H1 (cell line): ENCODE measurements at regions not wholly inside any gene's neighbourhood (a gene's known extent, or its start where the extent isn't known, plus 50 kb on each side); places are given as distances from the start of the nearest gene placed in this dataset.

Experiments used
- CTCF ChIA-PET: fragments of 300-600 bp; sonication (Branson Sonifier 250); formaldehyde crosslinking; loops from one replicate; lab custom pipeline; 2021; ENCODE audit not compliant: partially characterized antibody; lab: Charles Lee
- POLR2A ChIA-PET: fragments of 300-600 bp; sonication (Branson Sonifier 250); formaldehyde crosslinking; loops from one replicate; lab custom pipeline; 2021; ENCODE audit warnings: inconsistent platforms; ENCODE audit not compliant: partially characterized antibody; lab: Charles Lee
- DNase-seq, 2 experiments: peaks; one replicate each; pipeline versions ENCODE4 v3.0.0 to v3.0.0-alpha.2; 2010 to 2022; ENCODE audit warnings: low spot score in 2 of 2, low read depth in 1 of 2, mixed read lengths in 1 of 2
- FAIRE-seq: peaks from 2 replicates; lab custom pipeline; 2011; peaks lifted over from hg19 to GRCh38; lab: Jason Lieb, UNC
- H2AFZ ChIP-seq: 2 replicates; pipeline ENCODE4 v1.8.1; 2012; ENCODE audit warnings: low read length, inconsistent platforms
- H2AK5ac ChIP-seq: 2 replicates; pipeline ENCODE4 v1.6.1; 2013; ENCODE audit warnings: low read depth, low read length
- H2BK120ac ChIP-seq: replicated peaks from 2 replicates; pipeline ENCODE3; 2013; ENCODE audit warnings: low read depth, low read length, inconsistent platforms
- H2BK12ac ChIP-seq: 2 replicates; pipeline ENCODE4 v1.6.1; 2013; ENCODE audit warnings: low read depth, low read length
- H2BK15ac ChIP-seq: 2 replicates; pipeline ENCODE4 v1.6.1; 2013; ENCODE audit warnings: low read length
- H2BK20ac ChIP-seq: 2 replicates; pipeline ENCODE4 v1.6.1; 2013; ENCODE audit warnings: low read length
- H2BK5ac ChIP-seq: 2 replicates; pipeline ENCODE4 v1.6.1; 2013; ENCODE audit warnings: low read depth, low read length
- H3K14ac ChIP-seq: 2 replicates; pipeline ENCODE4 v1.6.1; 2013; ENCODE audit warnings: inconsistent platforms; ENCODE audit not compliant: insufficient read length
- H3K18ac ChIP-seq: 2 replicates; pipeline ENCODE4 v1.6.1; 2013; ENCODE audit warnings: low read length; ENCODE audit errors: extremely low read depth
- H3K23ac ChIP-seq: 2 replicates; pipeline ENCODE4 v1.6.1; 2013; ENCODE audit warnings: inconsistent platforms; ENCODE audit not compliant: insufficient read length
- H3K23me2 ChIP-seq: 2 replicates; pipeline ENCODE4 v1.6.1; 2013; ENCODE audit warnings: low read depth, low read length
- H3K27ac ChIP-seq: 2 replicates; pipeline ENCODE4 v1.6.1; 2011; ENCODE audit warnings: low read depth, low read length, inconsistent platforms
- H3K27me3 ChIP-seq, 4 experiments: replicated peaks in 1 of 4; 1 replicate in 1 of 4; 2 replicates in 3 of 4; pipeline versions ENCODE4 v1.6.1 to v1.8.1; 2011 to 2013; ENCODE audit warnings: low read length in 3 of 4, mild to moderate bottlenecking in 3 of 4, inconsistent platforms in 2 of 4, mixed read lengths in 2 of 4, moderate library complexity in 1 of 4; ENCODE audit not compliant: control insufficient read depth in 3 of 4, insufficient read depth in 3 of 4; ENCODE audit errors: extremely low read depth in 1 of 4
- H3K36me3 ChIP-seq, 4 experiments: 2 replicates each; pipeline versions ENCODE4 v1.6.1 to v1.8.1; 2011 to 2013; ENCODE audit warnings: mild to moderate bottlenecking in 4 of 4, low read length in 3 of 4, moderate library complexity in 2 of 4, control low read depth in 1 of 4, inconsistent platforms in 1 of 4; ENCODE audit not compliant: insufficient read depth in 4 of 4, control insufficient read depth in 2 of 4
- H3K4ac ChIP-seq: replicated peaks from 2 replicates; pipeline ENCODE3; 2013; ENCODE audit warnings: low read length, low read depth, mixed read lengths, inconsistent platforms; ENCODE audit not compliant: insufficient read length
- H3K4me1 ChIP-seq, 4 experiments: replicated peaks in 1 of 4; 1 replicate in 1 of 4; 2 replicates in 3 of 4; pipeline versions ENCODE4 v1.6.1 to v1.8.1; 2011 to 2013; ENCODE audit warnings: low read length in 3 of 4, inconsistent platforms in 2 of 4, mixed read lengths in 1 of 4; ENCODE audit not compliant: insufficient read depth in 4 of 4, control insufficient read depth in 3 of 4
- H3K4me2 ChIP-seq, 2 experiments: 2 replicates each; pipeline versions ENCODE4 v1.6.1 to v1.8.1; 2011 to 2013; ENCODE audit warnings: low read depth in 2 of 2, low read length in 2 of 2, control low read depth in 1 of 2, inconsistent platforms in 1 of 2, mild to moderate bottlenecking in 1 of 2; ENCODE audit not compliant: insufficient read depth in 1 of 2
- H3K4me3 ChIP-seq, 4 experiments: fragments of 200-600, 300-600 bp in 1 of 4; sonication (generic), shearing (Covaris generic), sonication (Bioruptor Twin) in 1 of 4; 2 replicates each; pipeline versions ENCODE4 v1.5.1 to v1.8.1; 2011 to 2016; ENCODE audit warnings: low read length in 4 of 4, low read depth in 3 of 4, control low read depth in 2 of 4, inconsistent platforms in 2 of 4, mild to moderate bottlenecking in 2 of 4, mixed read lengths in 1 of 4, moderate library complexity in 1 of 4; ENCODE audit not compliant: insufficient read depth in 2 of 4; ENCODE audit errors: extremely low read depth in 1 of 4
- H3K56ac ChIP-seq: replicated peaks from 2 replicates; pipeline ENCODE3; 2013; ENCODE audit warnings: low read depth, mild to moderate bottlenecking, mixed read lengths, low read length, inconsistent platforms; ENCODE audit not compliant: insufficient read length
- H3K79me1 ChIP-seq: 2 replicates; pipeline ENCODE4 v1.6.1; 2013; ENCODE audit warnings: low read depth, low read length, control low read depth
- H3K79me2 ChIP-seq, 2 experiments: 2 replicates each; pipeline versions ENCODE4 v1.6.1 to v1.8.1; 2012 to 2013; ENCODE audit warnings: low read length in 2 of 2, mild to moderate bottlenecking in 2 of 2, inconsistent platforms in 1 of 2; ENCODE audit not compliant: insufficient read depth in 2 of 2, control insufficient read depth in 1 of 2
- H3K9ac ChIP-seq, 4 experiments: replicated peaks in 1 of 4; 1 replicate in 1 of 4; 2 replicates in 3 of 4; pipeline versions ENCODE4 v1.6.1 to v1.8.1; 2011 to 2013; ENCODE audit warnings: low read depth in 3 of 4, low read length in 3 of 4, control low read depth in 2 of 4, mild to moderate bottlenecking in 2 of 4, moderate library complexity in 2 of 4, inconsistent platforms in 1 of 4; ENCODE audit errors: extremely low read depth in 1 of 4
- H3K9me3 ChIP-seq, 2 experiments: 2 replicates each; pipeline versions ENCODE4 v1.6.1 to v1.8.1; 2012 to 2013; ENCODE audit warnings: mild to moderate bottlenecking in 2 of 2, moderate library complexity in 2 of 2, control low read depth in 1 of 2, inconsistent platforms in 1 of 2, low read depth in 1 of 2, low read length in 1 of 2, mixed read lengths in 1 of 2; ENCODE audit not compliant: insufficient read depth in 2 of 2
- H4K20me1 ChIP-seq, 2 experiments: replicated peaks in 1 of 2; 2 replicates each; pipeline versions ENCODE3 to v1.8.1; 2011 to 2013; ENCODE audit warnings: inconsistent platforms in 2 of 2, low read length in 2 of 2, mild to moderate bottlenecking in 1 of 2; ENCODE audit not compliant: insufficient read depth in 2 of 2, control insufficient read depth in 1 of 2
- H4K5ac ChIP-seq: 2 replicates; pipeline ENCODE4 v1.6.1; 2013; ENCODE audit warnings: low read length, low read depth, mixed read lengths, inconsistent platforms; ENCODE audit not compliant: insufficient read length
- H4K8ac ChIP-seq: 2 replicates; pipeline ENCODE4 v1.8.0; 2013; ENCODE audit warnings: mild to moderate bottlenecking, moderate library complexity, low read length, inconsistent platforms; ENCODE audit not compliant: insufficient read depth; ENCODE audit errors: extremely low read depth
- H4K91ac ChIP-seq: replicated peaks from 2 replicates; pipeline ENCODE3; 2013; ENCODE audit warnings: low read length, mixed read lengths, inconsistent platforms; ENCODE audit not compliant: insufficient read length
- CTBP2 ChIP-seq: IDR thresholded peaks from 2 replicates; pipeline ENCODE4 v1.7.0; 2011; ENCODE audit warnings: borderline replicate concordance, mild to moderate bottlenecking, moderate library complexity, mixed read lengths, low read length; ENCODE audit not compliant: insufficient read depth, insufficient read length
- CTCF ChIP-seq, 3 experiments: IDR thresholded peaks; 1 replicate in 2 of 3; 2 replicates in 1 of 3; pipeline versions ENCODE4 v1.5.1 to v1.6.1; 2011; ENCODE audit warnings: low read length in 3 of 3, mild to moderate bottlenecking in 3 of 3, inconsistent platforms in 2 of 3, low read depth in 1 of 3, moderate library complexity in 1 of 3; ENCODE audit not compliant: insufficient read depth in 1 of 3; ENCODE audit errors: control extremely low read depth in 1 of 3
- E2F6 ChIP-seq: IDR thresholded peaks from 2 replicates; pipeline ENCODE4 v1.6.1; 2012; ENCODE audit warnings: inconsistent platforms
- EZH2 ChIP-seq: fragments of 200-600 bp; sonication (generic); IDR thresholded peaks from 2 replicates; pipeline ENCODE4 v1.7.1; 2012; ENCODE audit warnings: low read depth, mild to moderate bottlenecking, moderate library complexity, low read length, inconsistent platforms; ENCODE audit not compliant: severe bottlenecking
- JUN ChIP-seq: IDR thresholded peaks from 2 replicates; pipeline ENCODE4 v1.6.1; 2011; ENCODE audit warnings: low read depth, mild to moderate bottlenecking, improper control_type of control experiment, low read length
- JUND ChIP-seq: IDR thresholded peaks from 2 replicates; pipeline ENCODE4 v1.6.1; 2011; ENCODE audit warnings: mild to moderate bottlenecking, improper control_type of control experiment, low read length
- SP4 ChIP-seq: IDR thresholded peaks from 2 replicates; pipeline ENCODE4 v1.6.1; 2012; ENCODE audit warnings: low read length, inconsistent platforms
- TAF1 ChIP-seq: IDR thresholded peaks from 2 replicates; pipeline ENCODE4 v1.6.1; 2011; ENCODE audit warnings: mild to moderate bottlenecking, low read depth, low read length
- TAF7 ChIP-seq: optimal IDR thresholded peaks from 2 replicates; pipeline ENCODE3; 2011; ENCODE audit warnings: low read depth, mild to moderate bottlenecking, inconsistent platforms, low read length, moderate library complexity, borderline replicate concordance
- ZNF274 ChIP-seq: IDR thresholded peaks from 2 replicates; pipeline ENCODE4 v1.7.0; 2012; ENCODE audit warnings: low read length, borderline replicate concordance; ENCODE audit errors: extremely low read depth
- WGBS, 2 experiments: shearing (Covaris generic) in 1 of 2; methylation state at CpG; one replicate each; pipeline versions ENCODE4 v1.1.6 to v1.1.7; 2013 to 2015; ENCODE audit warnings: low lambda C conversion rate in 2 of 2, mixed read lengths in 2 of 2, inconsistent platforms in 1 of 2, low coverage in 1 of 2, missing lambda C conversion rate in 1 of 2; ENCODE audit not compliant: insufficient replicate concordance in 2 of 2, insufficient coverage in 1 of 2, insufficient read length in 1 of 2; ENCODE audit errors: extremely low coverage in 1 of 2, missing lambda C conversion rate in 1 of 2; 5-methylcytosine and 5-hydroxymethylcytosine counted together

- peak overlapping the region; percentile 72; the same call in 1 of the 2 replicates for H2BK20ac ChIP-seq
- 95% methylated on average over 10 of the region's 11 CpGs; no CpG with 5 or more reads in 1 of the 2 experiments for WGBS, 2 experiments
- FAIRE-seq (no peak), DNase-seq (no peak)
- H3K4me3 ChIP-seq = no peak overlapping the region
- CTCF ChIA-PET = interaction anchor here (0.6 to 1.5 kb wide), 2 partner anchors 90 to 1164 kb away, joined by 3 to 4 read pairs; no protein-coding TSS in a partner anchor
- H3K4me2 ChIP-seq = no peak overlapping the region
- no peaks in the 10 kb centered on the region for H3K36me3 ChIP-seq
- H3K79me2 ChIP-seq = no peaks in the 10 kb centered on the region
- peaks cover 0 to 20% (median 6%) of the 10 kb centered on the region in 4 experiments; a peak in 3 of 7 replicates for H3K4me1 ChIP-seq
- peak overlapping the region; percentile 58 for H2BK120ac ChIP-seq
- no peaks in the 10 kb centered on the region for H3K79me1 ChIP-seq
- H4K5ac ChIP-seq = no peak overlapping the region
- H2BK15ac ChIP-seq = peak overlapping the region; percentile 97; the same call in 1 of the 2 replicates
- no peak overlapping the region for H2AFZ ChIP-seq
- H4K20me1 ChIP-seq = no peaks in the 10 kb centered on the region
- H3K56ac ChIP-seq = no peak overlapping the region
- H4K8ac ChIP-seq = 0 out of 2 replicates have a peak overlapping the region, but pooled peaks have one; percentile 1
- peak overlapping the region; percentile 95; the same call in 1 of the 2 replicates for H2BK12ac ChIP-seq
- H3K23ac ChIP-seq = no peak overlapping the region
- POLR2A ChIA-PET = interaction anchor here (1.5 kb wide), 1 partner anchor 242 kb away, joined by 3 read pairs; no protein-coding TSS in a partner anchor
- H2BK5ac ChIP-seq = peak overlapping the region; percentile 45; the same call in 1 of the 2 replicates
- no peaks in the 10 kb centered on the region for H3K27me3 ChIP-seq
- H3K4ac ChIP-seq = no peak overlapping the region
- H2AK5ac ChIP-seq = peak overlapping the region; percentile 85; the same call in 1 of the 2 replicates
- H3K14ac ChIP-seq = no peak overlapping the region
- no peak overlapping the region for H3K18ac ChIP-seq
- H3K23me2 ChIP-seq = no peaks in the 10 kb centered on the region
- H3K27ac ChIP-seq = no peak overlapping the region
- peak overlapping the region; percentile 99 for H4K91ac ChIP-seq
- H3K9me3 ChIP-seq = peaks cover 0 to 4% of the 10 kb centered on the region in 2 experiments; a peak in 1 of 4 replicates
- no peak overlapping the region for H3K9ac ChIP-seq
- TF ChIP-seq TAF7 = no peak
- no peak for TF ChIP-seq TAF1
- no peak for TF ChIP-seq JUN
- TF ChIP-seq ZNF274 = no peak
- no peak for TF ChIP-seq CTCF (IDR thresholded peaks at IDR 0.05; ENCODE audit: control extremely low read depth in 1 of 3, insufficient read depth in 1 of 3, low read depth in 1 of 3, low read length in 3 of 3)
- no peak for TF ChIP-seq JUND
- no peak for TF ChIP-seq EZH2
- TF ChIP-seq SP4 = no peak
- TF ChIP-seq CTBP2 = no peak
- TF ChIP-seq E2F6 = no peak
Measured at GRCh38 chr3:106822204-106822603, 555.0 kb upstream of the CCDC54 start.
